CD4-positive, alpha-beta memory T cell (primary cell): ENCODE measurements at regions not wholly inside any gene's neighbourhood (a gene's known extent, or its start where the extent isn't known, plus 50 kb on each side); places are given as distances from the start of the nearest gene placed in this dataset.
A peak's percentile ranks its signal among the peaks of the same experiment; 100 is the strongest.

ENCODE experiments used
- CTCF ChIA-PET: fragments of 350-600 bp; sonication (Branson Sonifier 250); formaldehyde crosslinking; loops from one replicate; lab custom pipeline; 2021; ENCODE audit warnings: inconsistent platforms; ENCODE audit not compliant: partially characterized antibody; lab: Charles Lee
- POLR2A ChIA-PET: fragments of 350-600 bp; sonication (Branson Sonifier 250); formaldehyde crosslinking; loops from one replicate; lab custom pipeline; 2021; ENCODE audit not compliant: partially characterized antibody; lab: Charles Lee
- DNase-seq, 5 donors: peaks; one replicate each; pipeline versions ENCODE4 v3.0.0 to v3.0.0-alpha.2; 2020 to 2022; ENCODE audit warnings: mixed read lengths in 1 of 5
- H3K27ac ChIP-seq: one replicate; pipeline ENCODE4 v1.7.0; 2013; ENCODE audit warnings: low read depth, low read length
- H3K27me3 ChIP-seq: 2 replicates; pipeline ENCODE4 v1.7.0; 2013; ENCODE audit warnings: mild to moderate bottlenecking, low read length, moderate library complexity; ENCODE audit not compliant: insufficient read depth
- H3K36me3 ChIP-seq: 2 replicates; pipeline ENCODE4 v1.7.0; 2013; ENCODE audit warnings: mild to moderate bottlenecking, low read length, moderate library complexity; ENCODE audit not compliant: insufficient read depth
- H3K4me1 ChIP-seq: 2 replicates; pipeline ENCODE4 v1.7.0; 2013; ENCODE audit warnings: mild to moderate bottlenecking, low read length, moderate library complexity; ENCODE audit not compliant: insufficient read depth
- H3K4me3 ChIP-seq, 2 donors: one replicate each; pipeline ENCODE4 v1.7.0; 2013; ENCODE audit warnings: low read length in 2 of 2, mild to moderate bottlenecking in 1 of 2
- H3K9me3 ChIP-seq, 2 donors: one replicate each; pipeline ENCODE4 v1.7.0; 2013; ENCODE audit warnings: low read length in 2 of 2, control low read depth in 1 of 2; ENCODE audit not compliant: control insufficient read depth in 1 of 2
- H3K27ac Mint-ChIP-seq, 7 donors: one replicate each; pipeline ENCODE4 v1.8.0; 2020 to 2021; ENCODE audit warnings: mixed read lengths in 7 of 7, mild to moderate bottlenecking in 6 of 7, inconsistent platforms in 3 of 7, moderate library complexity in 3 of 7
- H3K27me3 Mint-ChIP-seq, 2 donors: one replicate each; pipeline ENCODE4 v1.8.0; 2020 to 2021; ENCODE audit warnings: mixed read lengths in 2 of 2
- H3K36me3 Mint-ChIP-seq, 2 donors: one replicate each; pipeline ENCODE4 v1.8.0; 2020 to 2021; ENCODE audit warnings: mixed read lengths in 2 of 2, inconsistent platforms in 1 of 2, mild to moderate bottlenecking in 1 of 2
- H3K4me1 Mint-ChIP-seq, 4 donors: one replicate each; pipeline ENCODE4 v1.8.0; 2020 to 2021; ENCODE audit warnings: mixed read lengths in 4 of 4, mild to moderate bottlenecking in 1 of 4
- H3K4me3 Mint-ChIP-seq, 8 donors: one replicate each; pipeline ENCODE4 v1.8.0; 2020 to 2021; ENCODE audit warnings: mixed read lengths in 8 of 8, mild to moderate bottlenecking in 7 of 8, moderate library complexity in 6 of 8, inconsistent platforms in 3 of 8
- H3K9me3 Mint-ChIP-seq, 8 donors: one replicate each; pipeline ENCODE4 v1.8.0; 2020 to 2021; ENCODE audit warnings: mixed read lengths in 8 of 8, mild to moderate bottlenecking in 5 of 8, inconsistent platforms in 3 of 8, moderate library complexity in 1 of 8
- intact Hi-C: fragments of 100-400 bp; cut with micrococcal nuclease; formaldehyde crosslinking; loops from one replicate; pipeline ENCODE4 v1.15.1; 2023

GRCh38 chr3:101061312-101061711 lies 68.1 kb upstream of the ABI3BP start:
- Mint-ChIP-seq H3K9me3 (peaks cover 9 to 44% (median 39%) of the 10 kb centered on the region in 8 donors), H3K36me3 (peaks cover 4 to 13% of the 10 kb centered on the region in 2 donors), H3K4me3 (no peak overlapping the region), H3K27ac (no peak overlapping the region), H3K4me1 (no peaks in the 10 kb centered on the region), H3K27me3 (peaks cover 8 to 15% of the 10 kb centered on the region in 2 donors)
- Histone ChIP-seq H3K4me1 (no peaks in the 10 kb centered on the region), H3K27ac (no peak overlapping the region), H3K9me3 (peaks cover 0 to 3% of the 10 kb centered on the region in 2 donors), H3K4me3 (no peak overlapping the region), H3K36me3 (no peaks in the 10 kb centered on the region), H3K27me3 (peaks cover 4% of the 10 kb centered on the region)
- intact Hi-C loops, result no loop called here
- DNase-seq, result no peak
- CTCF ChIA-PET, result no interaction called here
- POLR2A ChIA-PET, result no interaction called here

GRCh38 chr3:101050866-101051265 lies 57.6 kb upstream of the ABI3BP start:
- Mint-ChIP-seq H3K4me1 (no peaks in the 10 kb centered on the region), H3K27ac (no peak overlapping the region), H3K9me3 (peaks cover 0 to 2% (median 0%) of the 10 kb centered on the region in 8 donors), H3K36me3 (no peaks in the 10 kb centered on the region), H3K4me3 (no peak overlapping the region), H3K27me3 (peaks cover 0 to 1% of the 10 kb centered on the region in 2 donors)
- Histone ChIP-seq H3K4me3 (no peak overlapping the region), H3K36me3 (no peaks in the 10 kb centered on the region), H3K27me3 (no peaks in the 10 kb centered on the region), H3K27ac (no peak overlapping the region), H3K9me3 (no peaks in the 10 kb centered on the region), H3K4me1 (no peaks in the 10 kb centered on the region)
- intact Hi-C loops, result no loop called here
- no peak for DNase-seq
- ChIA-PET CTCF (no interaction called here), POLR2A (no interaction called here)

- H3K36me3 Mint-ChIP-seq, result no peaks in the 10 kb centered on the region
- Histone ChIP-seq H3K4me1 (no peaks in the 10 kb centered on the region), H3K36me3 (no peaks in the 10 kb centered on the region), H3K27ac (no peak overlapping the region), H3K27me3 (no peaks in the 10 kb centered on the region), H3K9me3 (no peaks in the 10 kb centered on the region), H3K4me3 (no peak overlapping the region)
- peaks cover 0 to 2% (median 0%) of the 10 kb centered on the region in 8 donors for H3K9me3 Mint-ChIP-seq
- ChIA-PET CTCF (no interaction called here), POLR2A (no interaction called here)
- peaks cover 0 to 6% of the 10 kb centered on the region in 2 donors for H3K27me3 Mint-ChIP-seq
- no peak overlapping the region for H3K4me3 Mint-ChIP-seq
- no peaks in the 10 kb centered on the region for H3K4me1 Mint-ChIP-seq
- DNase-seq, result no peak
- intact Hi-C loops, result no loop called here
- H3K27ac Mint-ChIP-seq, result peak overlapping the region in 1 of 7 donors; percentile 25
Measured at GRCh38 chr3:101050046-101050445, 56.8 kb upstream of the ABI3BP start.

- POLR2A ChIA-PET, result no interaction called here
- Mint-ChIP-seq H3K4me1 (no peaks in the 10 kb centered on the region), H3K27me3 (peaks cover 1 to 7% of the 10 kb centered on the region in 2 donors), H3K9me3 (peaks cover 0 to 2% (median 0%) of the 10 kb centered on the region in 8 donors), H3K27ac (no peak overlapping the region), H3K36me3 (no peaks in the 10 kb centered on the region), H3K4me3 (no peak overlapping the region)
- Histone ChIP-seq H3K9me3 (no peaks in the 10 kb centered on the region), H3K27ac (no peak overlapping the region), H3K27me3 (no peaks in the 10 kb centered on the region), H3K4me3 (no peak overlapping the region), H3K36me3 (no peaks in the 10 kb centered on the region), H3K4me1 (no peaks in the 10 kb centered on the region)
- CTCF ChIA-PET, result no interaction called here
- DNase-seq, result no peak
- intact Hi-C loops, result no loop called here
Measured at GRCh38 chr3:101049532-101049931, 56.3 kb upstream of the ABI3BP start.

GRCh38 chr3:101043687-101044078 lies 50.5 kb upstream of the ABI3BP start:
- Histone ChIP-seq H3K27ac (no peak overlapping the region), H3K4me3 (no peak overlapping the region), H3K36me3 (no peaks in the 10 kb centered on the region), H3K27me3 (no peaks in the 10 kb centered on the region), H3K4me1 (no peaks in the 10 kb centered on the region), H3K9me3 (no peaks in the 10 kb centered on the region)
- peaks cover 0 to 2% (median 0%) of the 10 kb centered on the region in 8 donors for H3K9me3 Mint-ChIP-seq
- no peaks in the 10 kb centered on the region for H3K36me3 Mint-ChIP-seq
- H3K4me3 Mint-ChIP-seq, result no peak overlapping the region
- peaks cover 6 to 11% of the 10 kb centered on the region in 2 donors for H3K27me3 Mint-ChIP-seq
- CTCF ChIA-PET, result no interaction called here
- intact Hi-C loops, result no loop called here
- no peaks in the 10 kb centered on the region for H3K4me1 Mint-ChIP-seq
- no peak for DNase-seq
- POLR2A ChIA-PET, result no interaction called here
- no peak overlapping the region for H3K27ac Mint-ChIP-seq

- CTCF ChIA-PET, result no interaction called here
Measured at GRCh38 chr3:101042996-101043686, 49.9 kb upstream of the ABI3BP start.

More at GRCh38 chr3:101042996-101043686, 49.9 kb upstream of the ABI3BP start:
- Histone ChIP-seq H3K27me3 (no peaks in the 10 kb centered on the region), H3K4me1 (no peaks in the 10 kb centered on the region), H3K36me3 (no peaks in the 10 kb centered on the region), H3K4me3 (no peak overlapping the region), H3K27ac (no peak overlapping the region), H3K9me3 (no peaks in the 10 kb centered on the region)
- Mint-ChIP-seq H3K9me3 (peaks cover 0 to 2% (median 0%) of the 10 kb centered on the region in 8 donors), H3K27ac (no peak overlapping the region), H3K36me3 (no peaks in the 10 kb centered on the region), H3K4me3 (no peak overlapping the region), H3K4me1 (no peaks in the 10 kb centered on the region), H3K27me3 (peaks cover 6 to 10% of the 10 kb centered on the region in 2 donors)
- no peak for DNase-seq
- intact Hi-C loops, result no loop called here
- POLR2A ChIA-PET, result no interaction called here
